Activated naive CD4-positive, alpha-beta T cell treated with anti-CD3 and anti-CD28 coated beads, Interleukin-2, amount 50 U/mL, for 72 hours (primary cell): ENCODE measurements at regions not wholly inside any gene's neighbourhood (a gene's known extent, or its start where the extent isn't known, plus 50 kb on each side); places are given as distances from the start of the nearest gene placed in this dataset.
A peak's percentile ranks its signal among the peaks of the same experiment; 100 is the strongest.

Experiments
- ATAC-seq, 2 donors: fragments of 150-1000 bp; cut with Tn5 transposase; 2 replicates each; pipeline ENCODE4 v1.10.0; 2021; ENCODE audit warnings: mild to moderate bottlenecking in 2 of 2, moderate library complexity in 2 of 2
- DNase-seq, 2 donors: peaks; one replicate each; pipeline ENCODE4 v3.0.0; 2021 to 2022; ENCODE audit warnings: low spot score in 2 of 2
- H3K27ac Mint-ChIP-seq, 2 donors: one replicate each; pipeline ENCODE4 v1.8.0; 2022; ENCODE audit warnings: mild to moderate bottlenecking in 2 of 2, mixed read lengths in 2 of 2
- H3K36me3 Mint-ChIP-seq, 2 donors: one replicate each; pipeline ENCODE4 v1.8.0; 2022; ENCODE audit warnings: mixed read lengths in 2 of 2
- H3K9me3 Mint-ChIP-seq, 2 donors: one replicate each; pipeline ENCODE4 v1.8.0; 2022; ENCODE audit warnings: mixed read lengths in 2 of 2

DNA sequence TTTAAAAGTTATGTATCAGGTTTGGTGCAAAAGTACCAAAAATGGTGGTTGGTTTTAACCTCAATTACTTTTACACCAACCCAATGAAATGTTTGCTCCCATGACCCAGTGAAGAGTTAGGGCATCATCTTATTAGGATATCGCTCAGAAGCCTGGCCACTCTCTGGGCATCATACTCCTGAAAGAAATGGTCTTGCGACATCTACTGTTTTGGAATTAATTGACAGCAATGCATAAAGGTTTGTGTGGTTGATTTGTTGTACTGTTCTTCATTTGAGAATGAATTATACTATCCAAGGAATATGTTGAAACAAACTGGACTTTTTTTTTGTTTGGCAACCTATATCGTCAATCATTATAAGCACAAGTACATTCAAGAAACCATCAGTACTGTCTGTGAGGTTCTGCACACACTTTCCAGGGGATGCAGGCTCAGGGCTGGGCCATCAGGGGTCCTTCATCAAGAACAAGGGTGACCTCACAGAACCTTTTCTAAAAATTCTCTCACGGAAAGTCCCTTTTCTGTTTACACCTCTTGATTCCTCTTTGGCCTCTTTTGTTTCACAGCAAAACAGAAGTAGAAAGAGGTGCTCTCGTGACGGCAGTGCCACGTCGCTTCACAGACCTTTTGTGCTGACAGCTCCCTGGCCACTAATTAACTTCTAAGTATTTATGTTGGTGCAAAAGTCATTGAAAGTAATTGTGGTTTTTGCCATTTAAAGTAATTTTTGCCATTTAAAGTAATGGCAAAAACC is 117.2 kb upstream of the KLF6 start:
- ATAC-seq: peak; percentile 28 to 57
- Mint-ChIP-seq H3K9me3 (peaks cover 7 to 8% of the 10 kb centered on the region in 2 donors), H3K36me3 (peaks cover 0 to 8% of the 10 kb centered on the region in 2 donors), H3K27ac (peak overlapping the region; percentile 36 to 45)
- no peak for DNase-seq

DNA sequence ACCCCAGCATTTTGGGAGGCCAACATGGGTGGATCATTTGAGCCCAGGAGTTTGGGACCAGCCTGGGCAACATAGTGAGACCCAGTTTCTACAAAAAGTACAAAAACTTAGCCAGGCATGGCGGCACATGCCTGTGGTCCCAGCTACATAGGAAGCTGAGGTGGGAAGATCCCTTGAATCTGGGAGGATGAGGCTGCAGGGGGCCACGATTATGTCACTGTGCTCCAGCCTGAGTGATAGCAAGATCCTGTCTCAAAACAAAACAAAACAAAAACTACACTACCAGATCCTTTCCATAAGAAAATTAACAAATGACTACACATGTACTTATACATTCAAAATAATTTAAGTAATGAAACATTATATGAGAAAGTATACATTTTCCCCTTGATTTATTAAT is 116.4 kb upstream of the KLF6 start:
- peaks cover 7 to 8% of the 10 kb centered on the region in 2 donors for H3K9me3 Mint-ChIP-seq
- H3K36me3 Mint-ChIP-seq: peaks cover 0 to 8% of the 10 kb centered on the region in 2 donors
- DNase-seq (no peak), ATAC-seq (peak in 1 of 2 donors; percentile 69)
- H3K27ac Mint-ChIP-seq: peak overlapping the region in 1 of 2 donors; percentile 70

DNA sequence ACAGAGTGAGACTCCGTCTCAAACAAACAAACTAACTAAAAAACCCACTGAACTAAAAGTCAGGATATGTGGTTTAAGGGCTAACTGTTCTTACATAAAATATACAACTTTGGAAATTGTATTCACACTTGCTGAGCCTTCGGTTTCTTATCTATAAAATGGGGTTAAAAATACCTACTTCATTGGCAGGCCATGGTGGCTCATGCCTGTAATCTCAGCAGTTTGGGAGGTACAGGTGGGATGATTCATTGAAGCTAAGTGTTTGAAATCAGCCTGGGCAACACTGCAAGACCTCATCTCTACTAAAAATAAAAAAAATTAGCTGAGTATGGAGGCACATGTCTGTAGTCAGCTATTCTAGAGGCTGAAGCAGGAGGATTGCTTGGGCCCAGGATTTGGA is 115.4 kb upstream of the KLF6 start:
- ATAC-seq: peak; percentile 6 to 33
- H3K9me3 Mint-ChIP-seq: peaks cover 7 to 8% of the 10 kb centered on the region in 2 donors
- DNase-seq: no peak
- H3K27ac Mint-ChIP-seq: no peak overlapping the region
- peaks cover 0 to 8% of the 10 kb centered on the region in 2 donors for H3K36me3 Mint-ChIP-seq

DNA sequence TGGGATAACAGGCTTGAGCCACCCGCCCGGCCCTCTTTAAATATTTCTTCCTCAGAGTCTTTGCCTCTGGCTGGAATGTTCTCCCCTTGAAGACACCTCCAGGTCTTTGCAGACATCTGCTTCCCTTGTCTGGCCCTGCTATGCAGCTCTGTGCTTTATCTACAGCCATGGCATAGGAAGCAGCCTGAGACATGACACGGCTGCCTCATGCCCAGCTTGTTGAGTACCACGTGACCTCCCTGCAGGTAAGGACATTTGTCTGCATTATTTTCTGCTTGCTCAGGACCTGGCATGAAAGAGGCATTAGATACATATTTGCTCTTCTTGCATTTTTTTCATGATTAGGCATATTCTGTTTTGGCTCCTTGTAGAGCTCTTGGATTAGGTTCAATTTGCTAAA is 113.8 kb upstream of the KLF6 start:
- H3K9me3 Mint-ChIP-seq: no peaks in the 10 kb centered on the region
- ATAC-seq (no peak), DNase-seq (no peak)
- H3K27ac Mint-ChIP-seq: peak overlapping the region in 1 of 2 donors; percentile 8
- H3K36me3 Mint-ChIP-seq: no peaks in the 10 kb centered on the region

DNA sequence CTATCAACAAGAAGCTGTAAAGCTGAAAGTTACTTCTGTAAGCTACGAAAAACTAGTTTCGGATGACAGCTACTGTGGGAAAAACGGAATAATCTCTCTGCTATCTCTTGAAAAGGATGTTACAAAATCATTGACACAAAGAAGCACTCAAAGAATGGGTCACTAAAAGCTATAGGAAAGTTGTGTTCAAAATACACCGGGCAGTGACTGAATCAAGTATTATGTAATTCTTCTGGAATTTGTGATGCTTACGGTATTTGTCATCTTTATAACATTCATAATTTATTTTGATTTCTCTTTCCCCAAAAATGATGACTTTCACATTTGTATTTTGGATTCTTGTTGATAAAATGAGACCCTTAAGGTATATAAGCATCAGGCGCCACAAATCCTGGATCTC is 112.1 kb upstream of the KLF6 start:
- Mint-ChIP-seq H3K36me3 (no peaks in the 10 kb centered on the region), H3K9me3 (no peaks in the 10 kb centered on the region), H3K27ac (no peak overlapping the region)
- no peak for DNase-seq
- ATAC-seq: no peak

DNA sequence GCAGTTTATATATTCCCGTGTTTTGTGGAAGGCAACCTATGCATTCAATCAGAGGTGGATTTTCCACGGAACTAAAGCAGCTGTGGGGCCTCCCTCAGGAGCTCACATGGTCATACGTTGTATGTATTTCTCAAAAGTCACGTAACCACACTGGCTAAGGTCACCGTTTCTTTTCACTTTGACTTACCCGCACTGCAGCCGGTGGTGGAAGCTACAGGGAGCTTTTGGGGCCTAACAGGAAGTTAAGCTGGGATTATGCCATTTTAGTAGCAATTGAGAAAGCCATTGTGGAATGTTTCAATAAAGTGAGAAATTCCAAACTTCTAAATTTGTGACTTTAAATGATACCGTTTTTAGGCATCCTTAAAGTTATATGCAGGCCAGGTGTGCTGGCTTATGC is 111.2 kb upstream of the KLF6 start:
- Mint-ChIP-seq H3K9me3 (no peaks in the 10 kb centered on the region), H3K27ac (no peak overlapping the region), H3K36me3 (no peaks in the 10 kb centered on the region)
- ATAC-seq (no peak), DNase-seq (no peak)

DNA sequence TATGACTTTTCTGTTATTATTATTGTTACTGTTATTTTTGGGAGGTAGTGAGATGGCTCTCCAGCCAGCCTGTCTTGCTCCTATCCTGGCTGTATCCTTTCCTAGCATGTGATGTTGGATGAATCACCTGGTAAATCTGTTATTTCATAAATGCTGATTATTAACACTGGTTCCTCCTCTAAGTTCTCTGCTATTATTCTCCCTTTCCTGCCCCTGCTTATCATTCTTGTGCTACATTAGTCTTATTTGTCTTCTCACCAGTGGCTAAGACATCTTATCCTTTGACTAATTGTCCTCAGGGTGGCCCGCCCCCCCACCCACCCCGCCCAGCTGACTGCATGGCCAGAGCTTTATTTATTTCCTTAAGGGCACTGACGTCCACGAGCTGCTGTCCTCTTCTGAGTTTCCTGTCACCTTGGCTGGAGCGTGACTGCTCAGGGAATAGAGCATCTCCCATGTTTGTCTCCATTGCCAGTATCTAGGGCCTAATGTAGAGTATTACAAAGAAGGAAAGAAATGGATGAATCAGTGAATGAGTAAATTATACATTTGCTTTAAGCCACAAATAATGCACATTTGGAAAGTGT is 110.1 kb upstream of the KLF6 start:
- peak in 1 of 2 donors; percentile 58 for ATAC-seq

DNA sequence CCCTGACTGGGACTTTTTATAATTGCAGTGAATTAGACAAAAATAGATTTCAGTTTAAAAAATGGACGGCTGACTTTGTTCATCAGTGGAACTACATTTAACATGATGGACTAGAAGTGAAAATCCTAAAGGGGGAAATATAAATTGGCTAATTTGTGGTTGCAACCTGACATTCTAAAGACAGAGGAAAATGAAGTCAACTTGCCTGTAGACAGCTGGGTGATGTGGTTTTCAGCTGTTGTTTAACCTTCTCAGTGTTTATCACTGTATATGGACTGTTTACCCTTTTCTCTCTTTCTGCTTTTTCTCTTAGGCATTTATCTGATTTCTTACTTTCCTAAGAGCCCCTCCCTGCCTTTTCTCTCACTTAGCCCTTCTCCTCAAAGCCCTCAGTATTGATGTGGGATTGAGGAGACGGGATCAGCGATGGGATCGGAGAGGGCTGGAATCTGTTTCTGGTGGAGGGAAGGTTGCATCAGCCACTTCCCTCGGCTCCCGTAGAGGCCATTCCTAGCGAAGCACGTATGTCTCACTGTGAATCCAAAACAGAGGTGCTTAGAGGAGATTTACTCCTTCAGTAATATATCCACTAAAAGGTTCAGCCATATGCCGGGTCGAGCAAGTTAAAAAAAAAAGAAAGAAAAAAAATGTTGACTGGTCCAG is 109.0 kb upstream of the KLF6 start:
- no peaks in the 10 kb centered on the region for H3K36me3 Mint-ChIP-seq
- no peaks in the 10 kb centered on the region for H3K9me3 Mint-ChIP-seq
- H3K27ac Mint-ChIP-seq: peak overlapping the region in 1 of 2 donors; percentile 26
- DNase-seq (no peak), ATAC-seq (no peak)

More for the DNA sequence above, 110.1 kb upstream of the KLF6 start:
- Mint-ChIP-seq H3K9me3 (no peaks in the 10 kb centered on the region), H3K27ac (no peak overlapping the region), H3K36me3 (no peaks in the 10 kb centered on the region)
- no peak for DNase-seq

DNA sequence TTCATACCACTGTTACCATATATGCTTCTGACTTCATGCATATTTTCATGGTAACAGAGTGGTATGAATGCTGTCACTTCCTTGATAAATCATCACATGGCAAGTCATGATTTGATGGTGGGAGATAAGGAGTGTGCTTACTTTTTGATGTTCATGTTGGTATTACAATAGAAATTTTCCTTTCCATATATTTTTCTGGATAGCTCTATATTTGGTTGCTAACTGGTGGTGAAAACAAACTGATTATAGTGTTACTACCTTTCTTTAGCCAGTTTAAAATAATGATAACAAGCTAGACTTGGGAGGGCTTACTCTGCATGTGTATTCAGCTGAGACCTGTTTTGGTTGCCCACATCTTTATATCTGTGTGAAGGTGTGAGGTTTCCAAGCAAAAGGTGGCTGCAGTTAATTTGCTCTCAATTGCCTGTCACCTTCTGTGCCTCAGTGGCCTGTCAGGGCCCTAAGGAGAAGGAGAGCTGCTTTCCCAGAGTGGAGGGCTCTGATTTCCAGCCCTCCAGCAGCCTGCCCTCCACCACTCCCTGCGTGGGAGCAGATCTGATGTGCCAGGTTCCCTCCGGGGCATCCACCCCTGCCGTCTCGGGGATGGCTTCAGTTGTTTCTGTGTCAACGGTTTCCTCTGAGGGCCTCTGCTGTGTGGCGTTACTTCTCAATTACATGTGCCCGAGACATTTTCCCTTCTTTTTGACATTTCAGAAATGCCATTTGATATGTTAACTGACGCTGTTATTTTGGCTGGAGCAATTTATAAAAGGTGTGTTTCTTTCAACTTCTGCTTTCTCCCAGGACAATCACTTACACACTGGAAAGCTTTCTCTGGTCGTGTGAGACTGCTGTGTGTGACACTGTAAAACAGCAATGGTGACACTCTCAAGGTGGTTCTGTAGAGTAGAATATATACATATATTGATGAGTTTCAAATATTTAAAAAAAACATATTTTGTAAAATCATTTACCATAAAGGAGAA is 107.7 kb upstream of the KLF6 start:
- Mint-ChIP-seq H3K9me3 (no peaks in the 10 kb centered on the region), H3K36me3 (no peaks in the 10 kb centered on the region), H3K27ac (peak overlapping the region in 1 of 2 donors; percentile 55)
- DNase-seq (no peak), ATAC-seq (peak in 1 of 2 donors; percentile 72)

DNA sequence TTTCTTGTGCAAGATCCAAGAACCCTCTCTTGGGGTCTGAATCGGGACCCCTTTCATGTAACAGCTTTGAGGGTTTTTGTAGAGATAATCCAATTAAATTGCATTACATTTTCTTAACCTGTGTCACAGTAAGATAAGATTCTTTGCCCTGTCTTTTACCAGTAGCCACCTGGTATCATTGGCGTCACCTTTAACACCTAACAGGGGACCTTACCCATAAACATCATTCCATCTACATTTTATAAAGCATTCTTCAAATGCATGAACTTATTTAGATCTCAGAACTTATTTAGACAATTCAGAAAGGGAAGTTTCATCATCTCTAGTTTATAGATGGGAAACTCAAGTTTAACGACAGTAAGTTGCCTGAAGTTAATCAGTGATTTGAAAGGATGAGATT is 106.4 kb upstream of the KLF6 start:
- H3K27ac Mint-ChIP-seq: no peak overlapping the region
- DNase-seq (no peak), ATAC-seq (no peak)
- no peaks in the 10 kb centered on the region for H3K36me3 Mint-ChIP-seq
- no peaks in the 10 kb centered on the region for H3K9me3 Mint-ChIP-seq

DNA sequence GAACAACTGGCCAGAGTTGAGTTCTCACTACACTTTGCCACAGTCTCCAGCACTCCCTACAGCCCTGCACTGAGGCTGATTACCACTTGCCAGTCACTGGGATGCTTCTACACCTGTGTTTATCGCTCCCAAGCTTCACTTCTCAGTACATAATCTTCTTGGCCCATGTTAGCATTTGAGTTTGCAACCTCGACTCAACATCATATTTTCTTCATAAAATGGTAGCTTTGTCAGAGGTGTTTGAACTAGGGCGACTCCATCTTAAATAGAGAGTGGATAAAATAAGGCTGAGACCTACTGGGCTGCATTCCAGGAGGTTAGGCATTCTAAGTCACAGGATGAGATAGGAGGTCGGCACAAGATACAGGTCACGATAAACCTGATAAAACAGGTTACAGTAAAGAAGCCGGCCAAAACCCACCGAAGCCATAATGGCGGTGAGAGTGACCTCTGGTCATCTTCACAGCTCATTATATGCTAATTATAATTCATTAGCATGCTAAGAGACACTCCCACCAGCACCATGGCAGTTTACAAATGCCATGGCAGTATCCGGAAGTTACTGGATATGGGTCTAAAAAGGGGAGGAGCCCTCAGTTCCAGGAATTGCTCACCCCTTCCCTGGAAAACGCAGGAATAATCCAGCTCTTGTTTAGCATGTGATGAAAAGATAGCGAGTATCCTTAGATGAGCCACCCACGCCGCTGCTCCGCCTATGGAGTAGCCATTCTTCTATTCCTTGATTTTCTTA is 105.8 kb upstream of the KLF6 start:
- Mint-ChIP-seq H3K27ac (no peak overlapping the region), H3K9me3 (no peaks in the 10 kb centered on the region), H3K36me3 (no peaks in the 10 kb centered on the region)
- ATAC-seq: no peak
- DNase-seq: no peak

DNA sequence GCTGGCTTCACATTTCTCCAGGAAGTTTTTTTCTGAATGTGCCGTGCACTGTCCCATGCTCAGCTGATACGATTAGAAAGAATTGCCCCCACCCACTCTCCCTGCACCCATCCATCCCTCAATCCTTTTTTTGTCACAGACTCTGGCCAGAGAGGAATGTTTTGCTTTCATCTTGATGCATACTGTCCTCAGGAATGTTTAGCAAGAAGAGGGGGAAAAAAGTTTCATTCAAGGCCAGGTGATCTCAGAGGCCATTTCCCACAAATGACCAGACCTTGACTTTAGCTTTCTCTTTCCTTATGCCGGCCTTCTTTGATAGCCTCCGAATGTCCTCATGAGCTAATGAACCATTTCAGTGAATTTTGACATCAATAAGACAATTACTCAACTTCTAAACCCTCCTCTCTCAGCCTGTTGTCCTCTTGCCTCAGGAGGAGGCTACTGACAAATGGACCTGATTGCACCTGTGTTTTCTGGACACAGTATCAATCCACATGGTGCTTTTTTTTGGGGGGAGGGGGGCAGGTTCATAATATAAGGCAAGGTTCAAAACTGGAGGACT is 105.0 kb upstream of the KLF6 start:
- Mint-ChIP-seq H3K9me3 (no peaks in the 10 kb centered on the region), H3K27ac (no peak overlapping the region), H3K36me3 (no peaks in the 10 kb centered on the region)
- ATAC-seq (no peak), DNase-seq (no peak)

DNA sequence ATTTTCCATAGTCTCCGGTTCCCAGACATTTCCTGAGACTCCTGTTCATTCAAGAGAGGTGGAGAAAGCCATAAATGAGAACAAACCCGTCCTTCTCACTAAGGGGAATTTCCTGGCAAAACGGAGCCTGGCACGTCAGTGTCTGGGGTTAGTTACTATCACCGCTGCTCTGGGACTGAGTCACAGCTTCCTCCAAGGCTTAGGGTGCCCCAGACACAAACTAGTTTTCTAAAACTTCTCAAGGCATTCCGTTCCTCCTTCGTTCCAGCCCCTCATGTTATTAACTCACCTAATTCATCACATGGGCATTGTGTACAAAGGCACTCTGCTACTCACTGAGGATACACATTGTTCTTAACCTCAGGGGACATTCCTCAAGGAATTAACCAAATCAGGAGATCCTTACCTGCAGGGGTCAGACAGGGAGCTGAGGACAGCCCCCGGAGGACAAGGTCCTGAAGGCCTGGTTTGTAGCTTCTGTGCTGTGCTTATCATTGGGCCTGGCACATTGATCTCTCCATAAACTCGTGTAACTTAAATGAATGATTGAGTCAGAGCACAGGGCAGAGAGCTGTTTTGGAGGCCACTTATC is 103.0 kb upstream of the KLF6 start:
- Mint-ChIP-seq H3K9me3 (no peaks in the 10 kb centered on the region), H3K27ac (peak overlapping the region; percentile 84 to 85), H3K36me3 (no peaks in the 10 kb centered on the region)
- DNase-seq: no peak
- ATAC-seq: peak; percentile 82 to 87

DNA sequence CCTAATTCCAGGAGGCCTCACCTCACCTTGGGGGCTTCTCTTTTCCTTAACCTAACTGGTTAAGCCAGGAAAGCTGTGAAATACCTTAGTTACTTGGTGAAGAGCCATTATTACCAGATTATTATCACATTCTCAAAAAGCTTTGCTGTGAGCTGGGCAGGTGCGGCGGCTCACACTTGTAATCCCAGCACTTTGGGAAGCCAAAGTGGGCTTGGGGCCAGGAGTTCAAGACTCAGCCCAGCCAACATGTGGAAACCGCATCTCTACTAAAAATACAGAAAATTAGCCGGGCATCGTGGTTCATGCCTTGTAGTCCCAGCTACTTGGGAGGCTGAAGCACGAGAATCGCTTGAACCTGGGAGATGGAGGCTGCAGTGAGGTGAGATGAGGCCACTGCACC is 102.4 kb upstream of the KLF6 start:
- peak overlapping the region in 1 of 2 donors; percentile 84 for H3K27ac Mint-ChIP-seq
- DNase-seq: no peak
- peaks cover 0 to 4% of the 10 kb centered on the region in 2 donors for H3K36me3 Mint-ChIP-seq
- H3K9me3 Mint-ChIP-seq: peaks cover 0 to 5% of the 10 kb centered on the region in 2 donors
- no peak for ATAC-seq

DNA sequence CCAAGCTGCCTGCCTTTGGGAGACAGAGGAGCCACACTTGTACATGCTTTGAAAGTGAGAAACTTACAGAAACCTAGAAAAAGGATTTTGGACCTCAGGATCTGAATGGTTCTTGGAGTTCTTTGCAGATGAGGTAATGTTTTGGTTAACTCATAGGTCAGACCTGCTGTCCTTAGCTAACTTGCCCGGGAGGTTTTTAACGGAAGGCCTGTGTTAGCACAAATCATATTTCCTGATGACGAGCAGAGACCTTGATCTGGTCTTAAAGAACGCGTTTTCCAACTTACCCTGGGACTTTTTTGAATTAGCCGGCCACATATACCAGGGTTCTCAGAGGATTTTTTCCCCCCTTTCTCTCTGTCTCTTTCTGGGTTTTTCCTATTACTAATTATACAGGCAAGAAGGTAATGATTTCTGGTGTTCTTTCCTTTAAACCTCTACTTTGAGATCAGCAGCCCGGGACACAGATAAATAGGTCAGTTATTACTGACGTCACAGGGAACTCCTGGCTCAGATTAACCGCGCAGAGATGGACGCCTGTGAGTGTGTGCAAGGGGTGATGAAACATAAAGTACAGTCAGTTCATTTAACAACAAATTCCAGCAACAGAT is 101.7 kb upstream of the KLF6 start:
- peak overlapping the region in 1 of 2 donors; percentile 70 for H3K27ac Mint-ChIP-seq
- ATAC-seq (peak in 1 of 2 donors; percentile 50), DNase-seq (no peak)

More for the DNA sequence above, 101.7 kb upstream of the KLF6 start:
- Mint-ChIP-seq H3K36me3 (peaks cover 4 to 11% of the 10 kb centered on the region in 2 donors), H3K9me3 (peaks cover 0 to 11% of the 10 kb centered on the region in 2 donors)
